BE2C (cell line): ENCODE measurements at regions not wholly inside any gene's neighbourhood (a gene's known extent, or its start where the extent isn't known, plus 50 kb on each side); places are given as distances from the start of the nearest gene placed in this dataset.

Experiments
- DNase-seq: peaks from one replicate; pipeline ENCODE4 v3.0.0-alpha.2; 2020
- H3K27me3 ChIP-seq: fragments of 250-450 bp; sonication (Bioruptor Pico); 2 replicates; pipeline ENCODE4 v1.5.1; 2020; ENCODE audit warnings: mild to moderate bottlenecking
- H3K36me3 ChIP-seq: fragments of 250-450 bp; sonication (Bioruptor Pico); 2 replicates; pipeline ENCODE4 v1.5.1; 2020; ENCODE audit warnings: mild to moderate bottlenecking
- H3K4me1 ChIP-seq: fragments of 250-450 bp; sonication (Bioruptor Pico); 2 replicates; pipeline ENCODE4 v1.5.1; 2020
- H3K4me3 ChIP-seq: 2 replicates; pipeline ENCODE4 v1.5.1; 2011; ENCODE audit warnings: low read depth, low read length
- H3K9me3 ChIP-seq: fragments of 250-450 bp; sonication (Bioruptor Pico); 2 replicates; pipeline ENCODE4 v1.5.1; 2020
- TF ChIP-seq, protein P1 (sequence below): IDR thresholded peaks from 2 replicates; pipeline ENCODE4 v1.5.1; 2012; ENCODE audit warnings: mild to moderate bottlenecking, low read depth, low read length

DNA sequence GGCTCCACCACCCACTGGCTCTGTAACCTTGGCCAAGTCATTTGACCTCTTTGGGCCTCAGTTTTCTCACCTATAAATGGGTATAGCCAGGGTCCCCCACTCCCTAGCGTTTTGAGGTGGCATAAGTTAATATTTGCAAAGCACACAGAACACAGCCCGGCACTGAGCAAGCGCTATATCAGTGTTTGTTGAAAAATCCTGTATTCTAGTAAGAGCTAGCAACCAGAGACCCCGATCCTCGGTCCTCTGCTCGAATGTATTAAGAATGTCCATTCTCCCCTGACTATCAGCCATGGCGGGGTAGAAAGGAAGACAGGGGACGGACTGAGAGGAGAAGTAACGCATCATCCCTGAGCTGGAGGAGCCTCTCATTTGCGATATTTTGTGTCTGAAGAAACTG is 131.2 kb downstream of the IRF8 start:
- no peaks in the 10 kb centered on the region for H3K36me3 ChIP-seq
- no peak overlapping the region for H3K4me3 ChIP-seq
- no peaks in the 10 kb centered on the region for H3K4me1 ChIP-seq
- H3K9me3 ChIP-seq, result no peaks in the 10 kb centered on the region
- peaks cover 8% of the 10 kb centered on the region for H3K27me3 ChIP-seq
- TF ChIP-seq, protein P1, sequence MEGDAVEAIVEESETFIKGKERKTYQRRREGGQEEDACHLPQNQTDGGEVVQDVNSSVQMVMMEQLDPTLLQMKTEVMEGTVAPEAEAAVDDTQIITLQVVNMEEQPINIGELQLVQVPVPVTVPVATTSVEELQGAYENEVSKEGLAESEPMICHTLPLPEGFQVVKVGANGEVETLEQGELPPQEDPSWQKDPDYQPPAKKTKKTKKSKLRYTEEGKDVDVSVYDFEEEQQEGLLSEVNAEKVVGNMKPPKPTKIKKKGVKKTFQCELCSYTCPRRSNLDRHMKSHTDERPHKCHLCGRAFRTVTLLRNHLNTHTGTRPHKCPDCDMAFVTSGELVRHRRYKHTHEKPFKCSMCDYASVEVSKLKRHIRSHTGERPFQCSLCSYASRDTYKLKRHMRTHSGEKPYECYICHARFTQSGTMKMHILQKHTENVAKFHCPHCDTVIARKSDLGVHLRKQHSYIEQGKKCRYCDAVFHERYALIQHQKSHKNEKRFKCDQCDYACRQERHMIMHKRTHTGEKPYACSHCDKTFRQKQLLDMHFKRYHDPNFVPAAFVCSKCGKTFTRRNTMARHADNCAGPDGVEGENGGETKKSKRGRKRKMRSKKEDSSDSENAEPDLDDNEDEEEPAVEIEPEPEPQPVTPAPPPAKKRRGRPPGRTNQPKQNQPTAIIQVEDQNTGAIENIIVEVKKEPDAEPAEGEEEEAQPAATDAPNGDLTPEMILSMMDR, result no peak
- DNase-seq, result no peak

DNA sequence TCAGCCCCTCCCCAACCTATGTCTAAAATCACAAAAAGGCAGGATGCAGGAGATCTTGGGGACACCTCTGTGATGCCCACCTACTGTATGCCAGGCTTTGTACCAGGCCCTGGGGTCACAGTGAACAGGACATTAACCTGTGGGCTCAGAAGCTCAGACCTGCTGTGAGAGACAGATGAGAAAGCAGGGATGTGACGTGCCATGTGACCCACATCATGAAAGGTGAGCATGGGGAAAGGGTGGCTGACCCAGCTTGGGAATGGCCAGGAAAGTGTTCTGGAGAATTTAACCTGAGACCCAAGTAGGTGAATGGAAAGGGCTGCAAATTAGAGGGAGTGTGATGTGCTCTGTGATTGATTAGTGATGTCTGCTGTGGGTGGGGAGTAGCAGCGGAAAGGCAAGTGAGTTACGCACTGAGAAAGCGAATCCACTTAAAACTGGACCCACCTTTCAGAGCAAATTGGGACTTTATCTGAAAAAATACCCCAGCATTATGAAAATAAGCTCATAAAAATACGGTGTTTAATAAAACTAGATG is 132.2 kb downstream of the IRF8 start:
- H3K27me3 ChIP-seq, result peaks cover 8% of the 10 kb centered on the region
- H3K4me1 ChIP-seq, result no peaks in the 10 kb centered on the region
- H3K36me3 ChIP-seq, result no peaks in the 10 kb centered on the region
- H3K9me3 ChIP-seq, result no peaks in the 10 kb centered on the region
- H3K4me3 ChIP-seq, result no peak overlapping the region
- no peak for DNase-seq
- TF ChIP-seq, protein P1, result no peak

DNA sequence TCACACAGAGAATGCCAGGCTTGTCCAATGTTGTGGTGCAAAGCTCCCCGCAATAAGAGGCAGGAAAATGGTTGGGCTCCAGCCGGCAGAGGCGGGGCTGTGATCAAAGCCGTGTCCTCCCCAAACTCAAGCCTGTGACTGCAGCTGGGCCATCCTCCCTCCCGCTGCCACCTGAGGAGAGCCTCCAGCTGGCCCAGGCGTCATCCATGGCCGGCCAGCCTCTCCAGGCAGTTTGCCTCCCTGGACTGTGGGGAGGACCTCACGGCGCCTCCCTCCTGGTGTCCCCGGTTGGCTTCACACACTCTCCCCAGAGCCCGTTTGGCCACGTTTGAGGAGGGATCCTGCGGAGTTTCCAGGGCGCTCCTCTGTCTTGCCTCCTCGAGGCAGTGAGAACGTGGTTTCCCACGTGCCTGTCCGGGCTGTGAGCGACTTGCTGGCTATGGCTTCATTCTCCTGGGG is 134.1 kb downstream of the IRF8 start:
- TF ChIP-seq, protein P1, result no peak
- H3K4me3 ChIP-seq, result no peak overlapping the region
- H3K27me3 ChIP-seq, result peaks cover 8% of the 10 kb centered on the region
- no peak for DNase-seq
- H3K4me1 ChIP-seq, result no peaks in the 10 kb centered on the region
- no peaks in the 10 kb centered on the region for H3K9me3 ChIP-seq
- H3K36me3 ChIP-seq, result no peaks in the 10 kb centered on the region

DNA sequence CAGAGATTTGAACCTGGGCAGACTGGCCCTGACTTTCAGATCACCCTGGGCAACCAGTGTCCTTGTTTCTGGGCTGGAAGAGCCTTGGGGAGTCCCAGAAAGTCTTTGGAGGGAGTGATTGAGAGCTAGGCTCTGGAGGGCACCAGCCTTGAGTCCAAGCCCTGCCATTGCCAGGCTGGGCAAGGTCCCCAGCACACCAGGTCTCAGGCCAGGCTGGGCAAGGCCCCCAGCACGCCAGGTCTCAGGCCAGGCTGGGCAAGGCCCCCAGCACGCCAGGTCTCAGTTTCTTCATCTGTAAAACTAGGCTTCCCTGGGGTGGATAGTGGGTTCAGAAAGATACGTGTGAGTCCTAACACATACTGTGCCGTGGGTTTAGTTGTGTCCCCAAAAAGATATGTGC is 135.0 kb downstream of the IRF8 start:
- Histone ChIP-seq H3K27me3 (peaks cover 5% of the 10 kb centered on the region), H3K36me3 (no peaks in the 10 kb centered on the region), H3K4me1 (peaks cover 9% of the 10 kb centered on the region), H3K4me3 (no peak overlapping the region), H3K9me3 (no peaks in the 10 kb centered on the region)
- DNase-seq, result no peak
- TF ChIP-seq, protein P1, result no peak

DNA sequence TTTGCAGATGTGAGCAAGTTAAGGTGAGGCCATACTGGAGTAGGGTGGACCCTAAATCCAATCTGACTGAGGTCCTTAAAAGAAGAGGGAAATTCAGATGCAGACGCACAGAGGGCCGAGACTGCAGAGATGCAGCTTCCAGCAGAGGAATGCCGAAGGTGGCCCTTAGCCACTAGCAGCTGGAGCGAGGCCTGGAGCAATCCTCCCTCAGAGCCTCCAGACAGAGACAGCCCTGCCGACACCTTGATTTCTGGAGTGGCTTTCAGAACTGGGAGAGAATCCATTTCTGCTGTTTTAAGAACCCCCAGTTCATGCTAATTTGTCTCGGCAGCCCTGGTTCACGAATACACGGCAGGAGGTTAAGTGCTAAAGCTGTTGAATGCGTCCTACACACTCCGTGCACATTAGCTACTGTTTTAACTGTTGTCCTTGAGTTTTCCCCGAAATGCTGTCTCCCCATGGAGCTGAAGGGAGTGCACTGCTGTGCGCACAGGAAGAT is 135.5 kb downstream of the IRF8 start:
- Histone ChIP-seq H3K9me3 (no peaks in the 10 kb centered on the region), H3K4me3 (no peak overlapping the region), H3K36me3 (no peaks in the 10 kb centered on the region), H3K4me1 (peaks cover 10% of the 10 kb centered on the region), H3K27me3 (peaks cover 2% of the 10 kb centered on the region; the same call in 1 of the 2 replicates)
- TF ChIP-seq, protein P1, result no peak
- DNase-seq, result no peak

DNA sequence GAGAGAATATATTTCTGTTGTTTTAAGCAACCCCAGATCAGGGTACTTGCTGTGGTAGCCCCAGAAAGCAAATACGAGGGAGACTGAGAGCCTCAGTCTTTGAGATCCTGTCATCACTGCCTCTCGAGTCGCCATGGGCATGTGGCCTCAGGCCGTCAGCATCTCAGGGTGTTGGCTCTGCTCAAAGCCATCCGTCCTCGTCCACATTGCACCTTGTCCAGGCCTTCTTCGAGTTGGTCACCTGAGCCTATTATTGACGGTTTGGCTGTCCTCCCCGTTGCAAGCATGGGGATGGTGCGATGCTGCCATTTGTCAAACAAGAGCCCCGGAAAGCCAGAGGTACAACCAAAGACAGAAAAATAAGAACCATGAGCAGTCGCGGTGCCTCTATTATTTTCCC is 136.9 kb downstream of the IRF8 start:
- Histone ChIP-seq H3K27me3 (no peaks in the 10 kb centered on the region), H3K4me1 (peaks cover 10% of the 10 kb centered on the region), H3K36me3 (no peaks in the 10 kb centered on the region), H3K9me3 (no peaks in the 10 kb centered on the region), H3K4me3 (no peak overlapping the region)
- TF ChIP-seq, protein P1, result no peak
- DNase-seq, result no peak
